ENCODE measurements at regions not wholly inside any gene's neighbourhood (a gene's known extent, or its start where the extent isn't known, plus 50 kb on each side); places are given as distances from the start of the nearest gene placed in this dataset.

DNA sequence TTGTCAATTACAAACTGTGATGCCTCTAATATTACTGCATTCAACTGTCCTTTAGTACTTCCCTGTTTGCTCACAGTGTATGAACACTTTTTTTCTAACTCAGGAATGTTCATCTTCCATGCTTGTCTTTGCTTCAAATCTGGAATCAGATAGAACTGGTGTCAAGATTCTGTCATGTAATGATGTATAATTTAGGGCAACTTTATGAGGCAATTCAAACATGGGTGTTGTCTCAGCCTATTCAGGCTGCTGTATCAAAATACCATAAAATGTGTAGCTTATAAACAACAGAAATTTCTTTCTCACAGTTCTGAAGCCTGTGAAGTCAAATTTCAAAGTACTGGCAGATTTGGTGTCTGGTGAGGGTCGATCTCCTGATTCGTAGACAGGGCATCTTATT lies 1012.9 kb downstream of the RAB28 start:
- TF ChIP-seq, protein P1, sequence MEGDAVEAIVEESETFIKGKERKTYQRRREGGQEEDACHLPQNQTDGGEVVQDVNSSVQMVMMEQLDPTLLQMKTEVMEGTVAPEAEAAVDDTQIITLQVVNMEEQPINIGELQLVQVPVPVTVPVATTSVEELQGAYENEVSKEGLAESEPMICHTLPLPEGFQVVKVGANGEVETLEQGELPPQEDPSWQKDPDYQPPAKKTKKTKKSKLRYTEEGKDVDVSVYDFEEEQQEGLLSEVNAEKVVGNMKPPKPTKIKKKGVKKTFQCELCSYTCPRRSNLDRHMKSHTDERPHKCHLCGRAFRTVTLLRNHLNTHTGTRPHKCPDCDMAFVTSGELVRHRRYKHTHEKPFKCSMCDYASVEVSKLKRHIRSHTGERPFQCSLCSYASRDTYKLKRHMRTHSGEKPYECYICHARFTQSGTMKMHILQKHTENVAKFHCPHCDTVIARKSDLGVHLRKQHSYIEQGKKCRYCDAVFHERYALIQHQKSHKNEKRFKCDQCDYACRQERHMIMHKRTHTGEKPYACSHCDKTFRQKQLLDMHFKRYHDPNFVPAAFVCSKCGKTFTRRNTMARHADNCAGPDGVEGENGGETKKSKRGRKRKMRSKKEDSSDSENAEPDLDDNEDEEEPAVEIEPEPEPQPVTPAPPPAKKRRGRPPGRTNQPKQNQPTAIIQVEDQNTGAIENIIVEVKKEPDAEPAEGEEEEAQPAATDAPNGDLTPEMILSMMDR (IDR thresholded peaks at IDR 0.05) = no peak
- TF ChIP-seq EP300 (IDR thresholded peaks at IDR 0.05) = no peak
- TF ChIP-seq POLR2A (IDR thresholded peaks at IDR 0.05) = no peak
- no peak for TF ChIP-seq POLR2AphosphoS5 (IDR thresholded peaks at IDR 0.05)

All from sigmoid colon (tissue), 4 donors.